ENCODE measurements at regions not wholly inside any gene's neighbourhood (a gene's known extent, or its start where the extent isn't known, plus 50 kb on each side); places are given as distances from the start of the nearest gene placed in this dataset.

- TF ChIP-seq, protein P1, sequence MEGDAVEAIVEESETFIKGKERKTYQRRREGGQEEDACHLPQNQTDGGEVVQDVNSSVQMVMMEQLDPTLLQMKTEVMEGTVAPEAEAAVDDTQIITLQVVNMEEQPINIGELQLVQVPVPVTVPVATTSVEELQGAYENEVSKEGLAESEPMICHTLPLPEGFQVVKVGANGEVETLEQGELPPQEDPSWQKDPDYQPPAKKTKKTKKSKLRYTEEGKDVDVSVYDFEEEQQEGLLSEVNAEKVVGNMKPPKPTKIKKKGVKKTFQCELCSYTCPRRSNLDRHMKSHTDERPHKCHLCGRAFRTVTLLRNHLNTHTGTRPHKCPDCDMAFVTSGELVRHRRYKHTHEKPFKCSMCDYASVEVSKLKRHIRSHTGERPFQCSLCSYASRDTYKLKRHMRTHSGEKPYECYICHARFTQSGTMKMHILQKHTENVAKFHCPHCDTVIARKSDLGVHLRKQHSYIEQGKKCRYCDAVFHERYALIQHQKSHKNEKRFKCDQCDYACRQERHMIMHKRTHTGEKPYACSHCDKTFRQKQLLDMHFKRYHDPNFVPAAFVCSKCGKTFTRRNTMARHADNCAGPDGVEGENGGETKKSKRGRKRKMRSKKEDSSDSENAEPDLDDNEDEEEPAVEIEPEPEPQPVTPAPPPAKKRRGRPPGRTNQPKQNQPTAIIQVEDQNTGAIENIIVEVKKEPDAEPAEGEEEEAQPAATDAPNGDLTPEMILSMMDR (IDR thresholded peaks at IDR 0.05; ENCODE audit: low read length): no peak
- TF ChIP-seq EZH2 (IDR thresholded peaks at IDR 0.05; ENCODE audit: borderline replicate concordance, low read length): no peak
Measured at GRCh38 chr18:54749291-54749690, 79.0 kb upstream of the RAB27B start.
